ENCODE measurements at regions not wholly inside any gene's neighbourhood (a gene's known extent, or its start where the extent isn't known, plus 50 kb on each side); places are given as distances from the start of the nearest gene placed in this dataset.
"Not testable (repeated sequence)": the region's sequence is repeated elsewhere in the genome, so short reads cannot be mapped to it uniquely, and the experiment has no call there.

DNA sequence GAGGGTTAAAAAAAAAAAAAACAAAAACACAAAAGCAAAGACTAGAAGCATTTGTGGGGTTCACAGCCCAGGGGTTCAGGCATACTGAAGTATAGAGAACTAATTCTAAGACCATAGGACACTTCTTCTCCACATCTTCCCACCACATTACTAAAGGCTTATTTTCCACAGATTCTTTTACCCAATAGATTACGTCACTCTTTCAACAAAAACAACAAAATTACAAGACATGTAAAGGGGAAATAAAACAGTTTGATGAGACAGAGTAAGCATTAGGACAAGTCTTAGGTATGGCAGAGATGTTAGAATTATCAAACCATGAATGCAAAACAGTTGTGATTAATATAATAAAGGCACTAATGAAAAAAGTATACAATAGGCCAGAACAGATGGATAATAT is 2013.7 kb downstream of the MRPL39 start:
- no peaks in the 10 kb centered on the region for H3K27me3 ChIP-seq (ENCODE audit: control insufficient read depth, insufficient read depth, low read length)
- no peaks in the 10 kb centered on the region for H3K9me3 ChIP-seq (ENCODE audit: control insufficient read depth, low read depth, low read length)
- H3K27ac ChIP-seq (ENCODE audit: low read length): no peak overlapping the region
- H3K36me3 ChIP-seq (ENCODE audit: control insufficient read depth, insufficient read depth, low read length): no peaks in the 10 kb centered on the region
- WGBS (ENCODE audit: insufficient coverage, low lambda C conversion rate): no CpG with 5 or more reads among the region's 1 CpG
- no peak overlapping the region for H3K4me3 ChIP-seq (ENCODE audit: low read length)
- no peaks in the 10 kb centered on the region for H3K4me1 ChIP-seq (ENCODE audit: control insufficient read depth, insufficient read depth, low read length)
- DNase-seq: no peak

- Histone ChIP-seq H3K4me1 (ENCODE audit: control insufficient read depth, insufficient read depth, low read length) (no peaks in the 10 kb centered on the region), H3K36me3 (ENCODE audit: control insufficient read depth, insufficient read depth, low read length) (no peaks in the 10 kb centered on the region), H3K27me3 (ENCODE audit: control insufficient read depth, insufficient read depth, low read length) (no peaks in the 10 kb centered on the region), H3K9me3 (ENCODE audit: control insufficient read depth, low read depth, low read length) (no peaks in the 10 kb centered on the region), H3K27ac (ENCODE audit: low read length) (no peak overlapping the region), H3K4me3 (ENCODE audit: low read length) (no peak overlapping the region)
- DNase-seq: no peak
- WGBS (ENCODE audit: insufficient coverage, low lambda C conversion rate): no CpG with 5 or more reads among the region's 2 CpGs
Measured at GRCh38 chr21:23585419-23585818, 2021.9 kb downstream of the MRPL39 start.

GRCh38 chr21:23579573-23579972 is 2027.7 kb downstream of the MRPL39 start:
- no peak for DNase-seq
- Histone ChIP-seq H3K4me1 (ENCODE audit: control insufficient read depth, insufficient read depth, low read length) (no peaks in the 10 kb centered on the region), H3K27me3 (ENCODE audit: control insufficient read depth, insufficient read depth, low read length) (no peaks in the 10 kb centered on the region), H3K36me3 (ENCODE audit: control insufficient read depth, insufficient read depth, low read length) (no peaks in the 10 kb centered on the region), H3K4me3 (ENCODE audit: low read length) (no peak overlapping the region), H3K27ac (ENCODE audit: low read length) (no peak overlapping the region), H3K9me3 (ENCODE audit: control insufficient read depth, low read depth, low read length) (no peaks in the 10 kb centered on the region)

- H3K36me3 ChIP-seq (ENCODE audit: control insufficient read depth, insufficient read depth, low read length): no peaks in the 10 kb centered on the region
- H3K9me3 ChIP-seq (ENCODE audit: control insufficient read depth, low read depth, low read length): no peaks in the 10 kb centered on the region
- H3K27ac ChIP-seq (ENCODE audit: low read length): no peak overlapping the region
- H3K27me3 ChIP-seq (ENCODE audit: control insufficient read depth, insufficient read depth, low read length): no peaks in the 10 kb centered on the region
- no peaks in the 10 kb centered on the region for H3K4me1 ChIP-seq (ENCODE audit: control insufficient read depth, insufficient read depth, low read length)
- 63% methylated on average over 1 of the region's 1 CpG for WGBS (ENCODE audit: insufficient coverage, low lambda C conversion rate)
- DNase-seq: no peak
- no peak overlapping the region for H3K4me3 ChIP-seq (ENCODE audit: low read length)
Measured at GRCh38 chr21:23578027-23578426, 2029.3 kb downstream of the MRPL39 start.

DNA sequence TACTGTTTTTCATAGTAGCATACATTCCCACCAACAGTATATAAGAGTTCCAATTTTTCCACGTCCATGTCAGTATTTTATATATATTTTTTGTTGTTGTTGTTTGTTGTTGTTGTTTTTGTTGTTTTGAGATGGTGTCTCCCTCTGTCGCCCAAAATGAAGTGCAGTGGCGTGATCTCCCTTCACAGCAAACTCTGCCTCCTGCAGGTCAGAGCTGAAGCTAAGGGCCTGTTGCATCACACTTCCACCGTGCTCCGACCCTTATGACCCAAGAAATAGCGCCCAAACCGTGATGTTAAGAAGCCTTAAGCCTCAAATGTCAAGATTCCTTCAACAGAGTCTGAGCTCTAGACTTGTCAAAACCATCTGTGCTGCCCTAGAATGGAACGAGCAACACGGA is 2032.3 kb downstream of the MRPL39 start:
- 92% methylated on average over 2 of the region's 9 CpGs for WGBS (ENCODE audit: insufficient coverage, low lambda C conversion rate)

DNA sequence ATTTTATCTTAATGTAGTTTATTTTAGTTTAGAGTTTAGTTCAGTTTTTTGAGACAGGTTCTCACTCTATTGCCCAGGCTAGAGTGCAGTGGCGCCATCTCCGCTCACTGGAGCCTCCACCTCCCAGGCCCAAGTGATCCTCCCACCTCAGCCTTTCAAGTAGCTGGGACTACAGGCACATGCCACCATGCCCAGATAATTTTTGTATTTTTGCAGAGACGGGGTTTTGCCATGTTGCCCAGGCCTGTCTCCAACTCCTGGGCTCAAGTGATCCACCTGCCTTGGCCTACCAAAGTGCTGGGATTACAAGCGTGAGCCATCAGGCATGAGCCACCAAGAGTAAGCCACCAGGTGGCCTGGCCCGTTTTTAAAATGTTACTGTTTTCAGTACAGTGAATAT is 2058.4 kb downstream of the MRPL39 start:
- not testable (repeated sequence) for H3K36me3 ChIP-seq (ENCODE audit: control insufficient read depth, insufficient read depth, low read length); H3K27ac ChIP-seq (ENCODE audit: low read length); H3K27me3 ChIP-seq (ENCODE audit: control insufficient read depth, insufficient read depth, low read length); DNase-seq; H3K4me3 ChIP-seq (ENCODE audit: low read length); H3K9me3 ChIP-seq (ENCODE audit: control insufficient read depth, low read depth, low read length); H3K4me1 ChIP-seq (ENCODE audit: control insufficient read depth, insufficient read depth, low read length)
- WGBS (ENCODE audit: insufficient coverage, low lambda C conversion rate): no CpG with 5 or more reads among the region's 5 CpGs

More for the DNA sequence above, 2032.3 kb downstream of the MRPL39 start:
- H3K27me3 ChIP-seq (ENCODE audit: control insufficient read depth, insufficient read depth, low read length): no peaks in the 10 kb centered on the region
- no peak for DNase-seq
- no peaks in the 10 kb centered on the region for H3K36me3 ChIP-seq (ENCODE audit: control insufficient read depth, insufficient read depth, low read length)
- H3K27ac ChIP-seq (ENCODE audit: low read length): no peak overlapping the region
- H3K4me1 ChIP-seq (ENCODE audit: control insufficient read depth, insufficient read depth, low read length): no peaks in the 10 kb centered on the region
- no peaks in the 10 kb centered on the region for H3K9me3 ChIP-seq (ENCODE audit: control insufficient read depth, low read depth, low read length)
- no peak overlapping the region for H3K4me3 ChIP-seq (ENCODE audit: low read length)

GRCh38 chr21:23543333-23543732 is 2063.9 kb downstream of the MRPL39 start:
- Histone ChIP-seq H3K9me3 (ENCODE audit: control insufficient read depth, low read depth, low read length) (no peaks in the 10 kb centered on the region), H3K27ac (ENCODE audit: low read length) (no peak overlapping the region), H3K4me3 (ENCODE audit: low read length) (no peak overlapping the region), H3K4me1 (ENCODE audit: control insufficient read depth, insufficient read depth, low read length) (no peaks in the 10 kb centered on the region), H3K36me3 (ENCODE audit: control insufficient read depth, insufficient read depth, low read length) (no peaks in the 10 kb centered on the region), H3K27me3 (ENCODE audit: control insufficient read depth, insufficient read depth, low read length) (no peaks in the 10 kb centered on the region)
- WGBS (ENCODE audit: insufficient coverage, low lambda C conversion rate): no CpG with 5 or more reads among the region's 2 CpGs
- DNase-seq: no peak

DNA sequence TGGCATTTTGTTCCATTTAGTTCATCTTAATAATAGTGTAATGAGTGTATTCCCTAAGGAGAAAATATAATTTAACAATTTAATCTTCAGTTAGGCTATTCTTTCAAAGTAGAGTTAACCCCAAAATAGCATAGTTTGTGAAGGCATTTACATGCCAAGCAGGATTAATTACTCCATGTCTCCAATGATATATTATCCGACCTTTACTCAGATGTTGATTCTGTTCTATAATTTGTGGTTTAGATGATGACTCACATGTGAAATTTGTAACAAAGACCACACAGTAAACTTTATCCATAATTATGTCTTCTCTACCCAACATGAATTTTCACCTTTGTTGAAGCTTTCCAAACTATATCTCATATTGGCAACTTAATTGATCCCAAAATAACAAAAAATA is 2065.2 kb downstream of the MRPL39 start:
- no peaks in the 10 kb centered on the region for H3K4me1 ChIP-seq (ENCODE audit: control insufficient read depth, insufficient read depth, low read length)
- H3K9me3 ChIP-seq (ENCODE audit: control insufficient read depth, low read depth, low read length): no peaks in the 10 kb centered on the region
- 100% methylated on average over 1 of the region's 1 CpG for WGBS (ENCODE audit: insufficient coverage, low lambda C conversion rate)
- H3K27me3 ChIP-seq (ENCODE audit: control insufficient read depth, insufficient read depth, low read length): no peaks in the 10 kb centered on the region
- H3K4me3 ChIP-seq (ENCODE audit: low read length): no peak overlapping the region
- DNase-seq: no peak
- no peak overlapping the region for H3K27ac ChIP-seq (ENCODE audit: low read length)
- H3K36me3 ChIP-seq (ENCODE audit: control insufficient read depth, insufficient read depth, low read length): no peaks in the 10 kb centered on the region

- Histone ChIP-seq H3K9me3 (ENCODE audit: control insufficient read depth, low read depth, low read length) (no peaks in the 10 kb centered on the region), H3K27ac (ENCODE audit: low read length) (no peak overlapping the region), H3K36me3 (ENCODE audit: control insufficient read depth, insufficient read depth, low read length) (no peaks in the 10 kb centered on the region), H3K27me3 (ENCODE audit: control insufficient read depth, insufficient read depth, low read length) (no peaks in the 10 kb centered on the region), H3K4me1 (ENCODE audit: control insufficient read depth, insufficient read depth, low read length) (no peaks in the 10 kb centered on the region), H3K4me3 (ENCODE audit: low read length) (no peak overlapping the region)
- no CpG with 5 or more reads among the region's 2 CpGs for WGBS (ENCODE audit: insufficient coverage, low lambda C conversion rate)
- no peak for DNase-seq
Measured at GRCh38 chr21:23541571-23541970, 2065.7 kb downstream of the MRPL39 start.

- H3K27ac ChIP-seq (ENCODE audit: low read length): no peak overlapping the region
- H3K4me1 ChIP-seq (ENCODE audit: control insufficient read depth, insufficient read depth, low read length): no peaks in the 10 kb centered on the region
- H3K36me3 ChIP-seq (ENCODE audit: control insufficient read depth, insufficient read depth, low read length): no peaks in the 10 kb centered on the region
- no peaks in the 10 kb centered on the region for H3K9me3 ChIP-seq (ENCODE audit: control insufficient read depth, low read depth, low read length)
- no peak for DNase-seq
- WGBS (ENCODE audit: insufficient coverage, low lambda C conversion rate): no CpG with 5 or more reads among the region's 1 CpG
- H3K27me3 ChIP-seq (ENCODE audit: control insufficient read depth, insufficient read depth, low read length): no peaks in the 10 kb centered on the region
- H3K4me3 ChIP-seq (ENCODE audit: low read length): no peak overlapping the region
Measured at GRCh38 chr21:23534850-23535249, 2072.4 kb downstream of the MRPL39 start.

DNA sequence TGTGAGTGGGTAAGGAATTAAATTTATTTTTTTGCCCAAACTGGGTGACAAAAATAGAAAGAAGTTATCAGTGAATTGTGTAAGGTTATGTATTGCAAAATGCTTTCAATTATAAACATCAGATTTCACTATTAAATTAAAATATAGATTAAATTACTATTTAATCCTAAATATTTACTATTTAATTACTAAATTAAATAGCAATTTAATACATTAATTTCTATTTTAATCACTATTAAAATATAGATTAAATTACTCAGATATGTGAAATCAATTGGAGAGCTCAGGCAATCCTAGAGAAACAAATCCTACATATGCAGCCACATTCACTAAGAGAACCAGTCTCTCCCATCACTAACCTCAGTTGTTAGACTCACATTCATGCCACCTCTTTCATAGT is 2075.8 kb downstream of the MRPL39 start:
- no peaks in the 10 kb centered on the region for H3K27me3 ChIP-seq (ENCODE audit: control insufficient read depth, insufficient read depth, low read length)
- no peaks in the 10 kb centered on the region for H3K9me3 ChIP-seq (ENCODE audit: control insufficient read depth, low read depth, low read length)
- H3K36me3 ChIP-seq (ENCODE audit: control insufficient read depth, insufficient read depth, low read length): no peaks in the 10 kb centered on the region
- H3K4me3 ChIP-seq (ENCODE audit: low read length): no peak overlapping the region
- DNase-seq: no peak
- H3K4me1 ChIP-seq (ENCODE audit: control insufficient read depth, insufficient read depth, low read length): no peaks in the 10 kb centered on the region
- H3K27ac ChIP-seq (ENCODE audit: low read length): no peak overlapping the region

Measured in large intestine (tissue), 3 donors.